ENCODE measurements at regions not wholly inside any gene's neighbourhood (a gene's known extent, or its start where the extent isn't known, plus 50 kb on each side); places are given as distances from the start of the nearest gene placed in this dataset.

GRCh38 chr13:90896002-90896401 is 451.5 kb upstream of the MIR17HG start:
- TF ChIP-seq CTCF (IDR thresholded peaks at IDR 0.05 in 2 of 3, conservative IDR thresholded peaks at IDR 0.05 in 1 of 3; ENCODE audit: borderline replicate concordance in 1 of 3, insufficient read depth in 1 of 3, low read depth in 2 of 3, low read length in 2 of 3) = no peak
- TF ChIP-seq EZH2phosphoT487 (IDR thresholded peaks at IDR 0.05; ENCODE audit: borderline replicate concordance) = no peak
- no peak for TF ChIP-seq POLR2AphosphoS5 (IDR thresholded peaks at IDR 0.05; ENCODE audit: low read depth, low read length)
- TF ChIP-seq JUND (IDR thresholded peaks at IDR 0.05) = no peak
- no peak for TF ChIP-seq FOSL1 (IDR thresholded peaks at IDR 0.05; ENCODE audit: low read depth)
- TF ChIP-seq RAD21 (IDR thresholded peaks at IDR 0.05; ENCODE audit: low read depth) = no peak

Measured in HCT116 (cell line).